Naive thymus-derived CD4-positive, alpha-beta T cell (primary cell): ENCODE measurements at regions not wholly inside any gene's neighbourhood (a gene's known extent, or its start where the extent isn't known, plus 50 kb on each side); places are given as distances from the start of the nearest gene placed in this dataset.

Source experiments
- ATAC-seq: fragments of 150-1000 bp; cut with Tn5 transposase; 2 replicates; pipeline ENCODE4 v1.10.0; 2021; ENCODE audit warnings: mild to moderate bottlenecking, moderate library complexity
- CTCF ChIA-PET: fragments of 350-600 bp; sonication (Branson Sonifier 250); formaldehyde crosslinking; loops from one replicate; lab custom pipeline; 2021; ENCODE audit warnings: antibody characterized with exemption; lab: Charles Lee
- POLR2A ChIA-PET: fragments of 350-600 bp; sonication (Branson Sonifier 250); formaldehyde crosslinking; loops from one replicate; lab custom pipeline; 2021; ENCODE audit warnings: antibody characterized with exemption, inconsistent platforms; lab: Charles Lee
- DNase-seq, 9 donors: peaks; one replicate each; pipeline versions ENCODE4 v3.0.0 to v3.0.0-alpha.2; 2020 to 2022; ENCODE audit warnings: mixed read lengths in 1 of 9
- H3K27ac ChIP-seq: one replicate; pipeline ENCODE4 v1.7.0; 2013; ENCODE audit warnings: mild to moderate bottlenecking, low read depth, low read length, moderate library complexity
- H3K27me3 ChIP-seq, 2 donors: one replicate each; pipeline ENCODE4 v1.7.0; 2013; ENCODE audit warnings: low read length in 2 of 2, mild to moderate bottlenecking in 2 of 2, moderate library complexity in 2 of 2; ENCODE audit not compliant: control insufficient read depth in 2 of 2, insufficient read depth in 2 of 2
- H3K36me3 ChIP-seq, 3 experiments: 1 replicate in 2 of 3; 2 replicates in 1 of 3; pipeline ENCODE4 v1.7.0; 2013; ENCODE audit warnings: low read length in 3 of 3, mild to moderate bottlenecking in 3 of 3, moderate library complexity in 1 of 3; ENCODE audit not compliant: insufficient read depth in 3 of 3, control insufficient read depth in 2 of 3
- H3K4me1 ChIP-seq, 2 donors: one replicate each; pipeline ENCODE4 v1.7.0; 2013; ENCODE audit warnings: low read length in 2 of 2, mild to moderate bottlenecking in 2 of 2, moderate library complexity in 1 of 2; ENCODE audit not compliant: control insufficient read depth in 2 of 2, insufficient read depth in 2 of 2
- H3K4me3 ChIP-seq: 2 replicates; pipeline ENCODE4 v1.7.0; 2013; ENCODE audit warnings: mild to moderate bottlenecking, low read length
- H3K9me3 ChIP-seq, 3 experiments: 1 replicate in 2 of 3; 2 replicates in 1 of 3; pipeline ENCODE4 v1.7.0; 2013; ENCODE audit warnings: low read length in 3 of 3; ENCODE audit not compliant: control insufficient read depth in 2 of 3
- H3K27ac Mint-ChIP-seq, 9 donors: one replicate each; pipeline ENCODE4 v1.8.0; 2020 to 2022; ENCODE audit warnings: mixed read lengths in 9 of 9, mild to moderate bottlenecking in 8 of 9, moderate library complexity in 5 of 9, inconsistent platforms in 2 of 9
- H3K27me3 Mint-ChIP-seq, 5 donors: one replicate each; pipeline ENCODE4 v1.8.0; 2021 to 2022; ENCODE audit warnings: mixed read lengths in 5 of 5, mild to moderate bottlenecking in 1 of 5
- H3K36me3 Mint-ChIP-seq, 5 donors: one replicate each; pipeline ENCODE4 v1.8.0; 2020 to 2022; ENCODE audit warnings: mixed read lengths in 5 of 5, mild to moderate bottlenecking in 3 of 5, inconsistent platforms in 1 of 5
- H3K4me1 Mint-ChIP-seq, 7 donors: one replicate each; pipeline ENCODE4 v1.8.0; 2020 to 2022; ENCODE audit warnings: mixed read lengths in 7 of 7, mild to moderate bottlenecking in 3 of 7, inconsistent platforms in 1 of 7
- H3K4me3 Mint-ChIP-seq, 10 donors: one replicate each; pipeline ENCODE4 v1.8.0; 2020 to 2022; ENCODE audit warnings: mild to moderate bottlenecking in 10 of 10, mixed read lengths in 10 of 10, moderate library complexity in 6 of 10, inconsistent platforms in 2 of 10
- H3K9me3 Mint-ChIP-seq, 11 donors: one replicate each; pipeline ENCODE4 v1.8.0; 2020 to 2022; ENCODE audit warnings: mixed read lengths in 11 of 11, mild to moderate bottlenecking in 4 of 11, inconsistent platforms in 1 of 11, moderate library complexity in 1 of 11
- intact Hi-C, 2 donors: fragments of 100-400 bp; cut with micrococcal nuclease; formaldehyde crosslinking; loops; one replicate each; pipeline ENCODE4 v1.15.1; 2023

DNA sequence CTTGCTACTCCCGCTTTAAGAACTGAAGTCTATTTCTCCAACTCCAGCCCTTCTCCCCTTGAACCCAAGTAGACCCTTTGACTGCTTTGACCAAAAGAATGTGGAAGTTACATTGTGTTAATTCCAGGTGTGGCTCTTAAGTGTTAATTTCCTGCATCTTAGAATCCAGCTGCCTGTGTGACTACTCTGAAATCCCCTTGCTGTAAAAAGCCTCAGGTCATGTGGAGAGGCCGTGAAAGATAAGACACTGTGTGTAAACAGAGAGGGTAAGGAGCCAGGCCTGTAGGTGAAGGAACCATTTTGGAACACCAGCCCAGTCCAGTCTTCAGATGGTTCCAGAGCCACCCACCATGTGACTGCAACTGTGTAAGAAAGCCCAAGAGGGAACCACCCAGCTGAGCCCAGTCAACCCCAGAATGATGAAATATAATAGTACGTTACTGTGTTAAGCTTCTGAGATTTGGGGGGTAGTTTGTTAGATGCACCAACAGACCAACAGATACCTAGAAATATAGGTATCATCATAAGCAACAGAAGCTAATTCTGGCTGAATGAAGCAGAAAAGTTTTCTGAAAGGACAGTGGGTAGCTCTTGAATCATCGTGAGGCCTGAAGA, 59.4 kb upstream of the CCDC112 start:
- DNase-seq (no peak), ATAC-seq (no peak)
- intact Hi-C loops, result no loop called here
- CTCF ChIA-PET, result no interaction called here
- Mint-ChIP-seq H3K9me3 (peaks cover 0 to 13% (median 0%) of the 10 kb centered on the region in 11 donors), H3K36me3 (peaks cover 0 to 3% (median 0%) of the 10 kb centered on the region in 5 donors), H3K27ac (no peak overlapping the region), H3K4me1 (no peaks in the 10 kb centered on the region), H3K27me3 (peaks cover 9 to 42% (median 20%) of the 10 kb centered on the region in 5 donors), H3K4me3 (no peak overlapping the region)
- no peaks in the 10 kb centered on the region for H3K27me3 ChIP-seq
- H3K4me3 ChIP-seq, result no peak overlapping the region
- no peak overlapping the region for H3K27ac ChIP-seq
- no peaks in the 10 kb centered on the region for H3K4me1 ChIP-seq
- POLR2A ChIA-PET, result no interaction called here
- no peaks in the 10 kb centered on the region for H3K36me3 ChIP-seq
- H3K9me3 ChIP-seq, result no peaks in the 10 kb centered on the region

DNA sequence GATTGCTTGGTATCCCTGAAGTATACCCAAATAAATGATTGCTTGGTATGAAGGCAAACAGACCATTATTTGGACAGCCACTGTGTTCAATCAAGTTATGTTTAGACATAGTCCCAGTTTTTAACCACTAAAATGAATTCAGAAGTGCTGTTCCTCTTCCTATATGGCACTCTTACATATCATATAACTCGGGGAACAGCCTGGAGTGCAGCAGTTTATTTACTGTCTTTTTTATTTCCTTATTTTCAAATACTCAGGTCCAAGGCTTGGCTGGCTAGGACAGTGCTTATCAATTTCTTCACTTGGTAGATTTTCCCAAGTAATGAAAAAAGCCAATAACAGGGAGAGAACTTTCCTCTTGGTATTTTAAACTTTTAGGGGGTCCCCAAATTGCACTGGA, 58.6 kb upstream of the CCDC112 start:
- Mint-ChIP-seq H3K4me1 (no peaks in the 10 kb centered on the region), H3K36me3 (peaks cover 0 to 3% (median 0%) of the 10 kb centered on the region in 5 donors), H3K27ac (no peak overlapping the region), H3K4me3 (no peak overlapping the region), H3K27me3 (peaks cover 13 to 42% (median 24%) of the 10 kb centered on the region in 5 donors), H3K9me3 (peaks cover 0 to 13% (median 0%) of the 10 kb centered on the region in 11 donors)
- no peak overlapping the region for H3K27ac ChIP-seq
- H3K27me3 ChIP-seq, result no peaks in the 10 kb centered on the region
- H3K9me3 ChIP-seq, result no peaks in the 10 kb centered on the region
- H3K4me1 ChIP-seq, result no peaks in the 10 kb centered on the region
- ChIA-PET POLR2A (no interaction called here), CTCF (no interaction called here)
- intact Hi-C loops, result no loop called here
- H3K36me3 ChIP-seq, result no peaks in the 10 kb centered on the region
- no peak for ATAC-seq
- no peak overlapping the region for H3K4me3 ChIP-seq
- no peak for DNase-seq

DNA sequence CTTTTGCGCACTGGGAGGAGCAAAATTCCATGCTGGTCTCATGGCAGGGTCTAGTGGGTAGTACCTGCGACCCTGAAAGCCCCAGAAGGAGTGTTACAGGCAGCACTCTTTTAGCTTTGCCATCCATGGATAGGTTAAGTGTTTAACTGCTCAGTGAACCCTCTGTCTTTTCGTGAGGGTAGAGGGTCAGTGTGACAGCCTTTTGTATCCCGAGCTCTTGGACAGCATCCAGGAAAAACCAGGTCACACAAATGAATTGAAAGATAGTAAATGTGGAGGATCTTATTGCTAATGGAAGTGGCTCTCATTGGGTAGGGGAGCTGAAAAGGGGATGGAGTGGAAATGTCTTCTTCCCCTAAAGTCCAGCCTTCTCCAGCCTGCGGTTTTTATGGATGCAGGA, 57.8 kb upstream of the CCDC112 start:
- POLR2A ChIA-PET, result no interaction called here
- Mint-ChIP-seq H3K9me3 (peaks cover 0 to 13% (median 0%) of the 10 kb centered on the region in 11 donors), H3K4me1 (no peaks in the 10 kb centered on the region), H3K36me3 (peaks cover 0 to 3% (median 0%) of the 10 kb centered on the region in 5 donors), H3K27me3 (peaks cover 17 to 48% (median 24%) of the 10 kb centered on the region in 5 donors), H3K27ac (peak overlapping the region in 1 of 9 donors; percentile 37), H3K4me3 (no peak overlapping the region)
- H3K36me3 ChIP-seq, result no peaks in the 10 kb centered on the region
- intact Hi-C loops, result no loop called here
- H3K9me3 ChIP-seq, result no peaks in the 10 kb centered on the region
- ATAC-seq (no peak), DNase-seq (no peak)
- CTCF ChIA-PET, result no interaction called here
- no peak overlapping the region for H3K27ac ChIP-seq
- no peaks in the 10 kb centered on the region for H3K4me1 ChIP-seq
- no peak overlapping the region for H3K4me3 ChIP-seq
- H3K27me3 ChIP-seq, result no peaks in the 10 kb centered on the region

DNA sequence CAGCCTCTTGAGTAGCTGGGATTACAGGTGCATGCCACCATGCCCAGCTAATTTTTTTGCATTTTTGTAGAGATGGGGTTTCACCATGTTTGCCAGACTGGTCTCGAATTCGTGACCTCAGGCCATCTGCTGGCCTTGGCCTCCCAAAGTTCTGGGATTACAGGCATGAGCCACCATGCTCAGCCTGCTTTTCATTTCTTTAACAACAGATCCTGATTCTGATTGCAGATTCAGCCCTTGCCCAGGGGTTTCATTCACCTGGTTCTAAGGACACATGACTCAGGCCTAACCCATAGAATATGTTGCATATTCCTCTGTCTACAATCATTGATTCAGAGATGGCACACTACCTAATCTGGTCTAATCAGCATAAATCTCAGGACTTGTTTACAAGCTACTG, 56.1 kb upstream of the CCDC112 start:
- Histone ChIP-seq H3K36me3 (no peaks in the 10 kb centered on the region), H3K4me3 (no peak overlapping the region), H3K4me1 (no peaks in the 10 kb centered on the region), H3K27ac (no peak overlapping the region), H3K27me3 (no peaks in the 10 kb centered on the region), H3K9me3 (no peaks in the 10 kb centered on the region)
- intact Hi-C loops, result no loop called here
- peaks cover 0 to 13% (median 0%) of the 10 kb centered on the region in 11 donors for H3K9me3 Mint-ChIP-seq
- ATAC-seq (no peak), DNase-seq (no peak)
- no peak overlapping the region for H3K27ac Mint-ChIP-seq
- peaks cover 0 to 3% (median 0%) of the 10 kb centered on the region in 5 donors for H3K36me3 Mint-ChIP-seq
- no peak overlapping the region for H3K4me3 Mint-ChIP-seq
- CTCF ChIA-PET, result no interaction called here
- POLR2A ChIA-PET, result no interaction called here
- H3K27me3 Mint-ChIP-seq, result peaks cover 13 to 49% (median 32%) of the 10 kb centered on the region in 5 donors
- H3K4me1 Mint-ChIP-seq, result no peaks in the 10 kb centered on the region

DNA sequence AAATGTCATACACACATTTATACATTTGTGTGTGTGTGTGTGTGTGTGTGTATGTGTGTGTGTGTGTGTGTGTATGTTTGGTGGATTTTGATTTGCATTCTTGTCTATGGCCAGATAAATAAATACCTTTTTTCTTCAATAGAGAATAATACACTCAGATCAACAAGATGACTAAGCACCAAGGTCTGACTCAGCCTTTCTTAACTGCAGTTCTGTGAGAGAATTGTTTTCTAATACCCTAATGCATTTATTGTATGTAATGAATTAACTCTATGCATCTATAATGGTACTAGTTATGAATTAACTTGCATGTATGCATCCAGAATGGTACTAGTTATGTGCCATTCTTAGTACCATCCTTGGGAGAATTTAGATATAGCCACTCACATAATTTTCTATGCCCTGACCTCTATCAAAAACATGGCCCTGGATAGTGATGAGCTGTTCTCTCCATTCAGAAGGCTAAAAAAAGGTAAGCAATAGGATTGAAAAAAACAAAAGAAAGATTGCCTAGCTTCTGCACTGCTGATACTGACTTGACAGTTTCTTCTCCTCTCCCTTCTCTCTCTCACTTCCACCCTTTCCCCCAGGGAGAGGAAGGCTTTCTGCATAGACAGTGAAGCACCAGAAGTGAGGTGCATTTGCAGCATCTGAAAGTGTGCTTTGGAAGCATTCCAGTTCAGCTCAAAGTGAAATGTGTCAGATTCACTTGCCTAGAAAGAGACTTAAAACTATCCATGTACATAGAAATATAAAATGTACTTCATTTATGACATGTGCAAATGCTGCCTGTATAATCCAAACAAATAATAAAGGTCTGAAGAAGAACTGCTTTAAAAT, 55.1 kb upstream of the CCDC112 start:
- Mint-ChIP-seq H3K27ac (no peak overlapping the region), H3K4me3 (no peak overlapping the region), H3K9me3 (peaks cover 0 to 13% (median 0%) of the 10 kb centered on the region in 11 donors), H3K4me1 (no peaks in the 10 kb centered on the region), H3K27me3 (peaks cover 13 to 46% (median 31%) of the 10 kb centered on the region in 5 donors), H3K36me3 (peaks cover 0 to 3% (median 0%) of the 10 kb centered on the region in 5 donors)
- H3K4me3 ChIP-seq, result no peak overlapping the region
- intact Hi-C loops, result no loop called here
- CTCF ChIA-PET, result no interaction called here
- H3K27me3 ChIP-seq, result no peaks in the 10 kb centered on the region
- no peak for DNase-seq
- H3K27ac ChIP-seq, result no peak overlapping the region
- no peaks in the 10 kb centered on the region for H3K4me1 ChIP-seq
- no peak for ATAC-seq
- H3K36me3 ChIP-seq, result no peaks in the 10 kb centered on the region
- no peaks in the 10 kb centered on the region for H3K9me3 ChIP-seq
- POLR2A ChIA-PET, result no interaction called here

DNA sequence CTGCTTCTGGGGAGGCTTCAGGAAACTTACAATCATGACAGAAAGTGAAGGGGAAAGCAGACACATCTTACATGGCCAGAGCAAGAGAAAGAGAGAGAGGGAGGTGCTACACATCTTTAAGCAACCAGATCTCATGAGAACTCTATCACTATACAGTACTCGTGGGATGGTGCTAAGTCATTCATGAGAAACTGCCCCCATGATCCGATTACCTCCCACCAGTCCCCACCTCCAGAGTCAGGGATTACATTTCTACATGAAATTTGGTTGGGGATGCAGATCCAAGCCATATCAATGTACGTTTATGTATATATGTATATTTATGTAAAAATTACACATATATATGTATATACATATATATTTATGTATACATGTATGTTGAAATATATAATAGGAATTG, 54.4 kb upstream of the CCDC112 start:
- Mint-ChIP-seq H3K4me3 (no peak overlapping the region), H3K4me1 (no peaks in the 10 kb centered on the region), H3K27me3 (peaks cover 17 to 51% (median 31%) of the 10 kb centered on the region in 5 donors), H3K9me3 (peaks cover 0 to 17% (median 1%) of the 10 kb centered on the region in 11 donors), H3K27ac (no peak overlapping the region), H3K36me3 (peaks cover 0 to 5% (median 0%) of the 10 kb centered on the region in 5 donors)
- intact Hi-C loops, result no loop called here
- Histone ChIP-seq H3K4me3 (no peak overlapping the region), H3K36me3 (no peaks in the 10 kb centered on the region), H3K4me1 (no peaks in the 10 kb centered on the region), H3K27ac (no peak overlapping the region), H3K27me3 (no peaks in the 10 kb centered on the region), H3K9me3 (no peaks in the 10 kb centered on the region)
- no peak for DNase-seq
- CTCF ChIA-PET, result no interaction called here
- POLR2A ChIA-PET, result no interaction called here
- no peak for ATAC-seq
